Neuronal stem cell (in vitro differentiated cells): ENCODE measurements at regions not wholly inside any gene's neighbourhood (a gene's known extent, or its start where the extent isn't known, plus 50 kb on each side); places are given as distances from the start of the nearest gene placed in this dataset.

Source experiments
- DNase-seq: peaks from one replicate; pipeline ENCODE4 v3.0.0-alpha.2; 2013; ENCODE audit warnings: low spot score
- H2AFZ ChIP-seq: one replicate; pipeline ENCODE4 v1.6.1; 2013; ENCODE audit warnings: mild to moderate bottlenecking, low read length, inconsistent platforms
- H2AK5ac ChIP-seq: 2 replicates; pipeline ENCODE4 v1.6.1; 2013; ENCODE audit warnings: low read depth, mild to moderate bottlenecking, inconsistent platforms, low read length, moderate library complexity, mixed read lengths
- H2BK120ac ChIP-seq: 2 replicates; pipeline ENCODE4 v1.6.1; 2013; ENCODE audit warnings: low read depth, mild to moderate bottlenecking, inconsistent platforms, low read length, moderate library complexity, mixed read lengths
- H2BK12ac ChIP-seq: one replicate; pipeline ENCODE4 v1.6.1; 2013; ENCODE audit warnings: low read length, inconsistent platforms
- H2BK15ac ChIP-seq: 2 replicates; pipeline ENCODE4 v1.6.1; 2013; ENCODE audit warnings: mild to moderate bottlenecking, low read length, inconsistent platforms, mixed read lengths
- H2BK5ac ChIP-seq: one replicate; pipeline ENCODE4 v1.6.1; 2013; ENCODE audit warnings: inconsistent platforms, mild to moderate bottlenecking, low read length, moderate library complexity
- H3K14ac ChIP-seq: one replicate; pipeline ENCODE4 v1.6.1; 2013; ENCODE audit warnings: low read length, inconsistent platforms
- H3K18ac ChIP-seq: 2 replicates; pipeline ENCODE4 v1.6.1; 2013; ENCODE audit warnings: low read length, inconsistent platforms
- H3K23ac ChIP-seq: 2 replicates; pipeline ENCODE4 v1.6.1; 2013; ENCODE audit warnings: low read depth, mild to moderate bottlenecking, mixed read lengths, low read length, inconsistent platforms; ENCODE audit not compliant: poor library complexity
- H3K27ac ChIP-seq: replicated peaks from 3 replicates; pipeline ENCODE4 v1.5.1; 2013; ENCODE audit warnings: low read length, inconsistent platforms
- H3K27me3 ChIP-seq, 3 experiments: 2 replicates each; pipeline ENCODE4 v1.6.1; 2013; ENCODE audit warnings: low read length in 3 of 3, mild to moderate bottlenecking in 2 of 3, inconsistent platforms in 1 of 3, low read depth in 1 of 3, mixed read lengths in 1 of 3, moderate library complexity in 1 of 3; ENCODE audit not compliant: control insufficient read depth in 3 of 3, insufficient read depth in 3 of 3
- H3K36me3 ChIP-seq, 2 donors: replicated peaks in 1 of 2; 2 replicates each; pipeline ENCODE4 v1.6.1; 2013; ENCODE audit warnings: low read length in 2 of 2; ENCODE audit not compliant: control insufficient read depth in 2 of 2, insufficient read depth in 2 of 2
- H3K4ac ChIP-seq: 2 replicates; pipeline ENCODE4 v1.6.1; 2013; ENCODE audit warnings: inconsistent platforms, mild to moderate bottlenecking, low read length, moderate library complexity
- H3K4me1 ChIP-seq, 2 donors: 1 replicate in 1 of 2; 2 replicates in 1 of 2; pipeline ENCODE4 v1.6.1; 2013; ENCODE audit warnings: low read length in 2 of 2, low read depth in 1 of 2; ENCODE audit not compliant: control insufficient read depth in 2 of 2, insufficient read depth in 1 of 2
- H3K4me2 ChIP-seq: one replicate; pipeline ENCODE4 v1.6.1; 2013; ENCODE audit warnings: mild to moderate bottlenecking, low read length, inconsistent platforms; ENCODE audit not compliant: insufficient read depth, poor library complexity, severe bottlenecking
- H3K4me3 ChIP-seq, 2 donors: 2 replicates each; pipeline ENCODE4 v1.5.1; 2013; ENCODE audit warnings: low read length in 2 of 2, mild to moderate bottlenecking in 2 of 2, inconsistent platforms in 1 of 2, moderate library complexity in 1 of 2
- H3K79me1 ChIP-seq: one replicate; pipeline ENCODE4 v1.6.1; 2013; ENCODE audit warnings: low read depth, mild to moderate bottlenecking, inconsistent platforms, low read length, moderate library complexity
- H3K9ac ChIP-seq: one replicate; pipeline ENCODE4 v1.6.1; 2013; ENCODE audit warnings: mild to moderate bottlenecking, low read depth, low read length, inconsistent platforms; ENCODE audit not compliant: poor library complexity
- H3K9me3 ChIP-seq, 2 donors: replicated peaks in 1 of 2; 2 replicates each; pipeline versions ENCODE3 to v1.6.1; 2013; ENCODE audit warnings: low read length in 2 of 2, mild to moderate bottlenecking in 2 of 2, inconsistent platforms in 1 of 2, low read depth in 1 of 2, mixed read lengths in 1 of 2, moderate library complexity in 1 of 2; ENCODE audit not compliant: control insufficient read depth in 2 of 2, insufficient read depth in 1 of 2
- H4K8ac ChIP-seq: one replicate; pipeline ENCODE4 v1.6.1; 2013; ENCODE audit warnings: low read depth, mild to moderate bottlenecking, inconsistent platforms, low read length, moderate library complexity
- H4K91ac ChIP-seq: one replicate; pipeline ENCODE4 v1.6.1; 2013; ENCODE audit warnings: low read length, low read depth, mild to moderate bottlenecking, inconsistent platforms; ENCODE audit not compliant: poor library complexity
- WGBS, 2 donors: extraction: QIAGEN DNeasy Blood & Tissue Kit; methylation state at CpG; one replicate each; pipeline ENCODE4 v1.1.7; 2013; ENCODE audit warnings: missing lambda C conversion rate in 2 of 2, mixed read lengths in 1 of 2; ENCODE audit not compliant: insufficient read length in 2 of 2, insufficient replicate concordance in 1 of 2; ENCODE audit errors: extremely low coverage in 2 of 2; 5-methylcytosine and 5-hydroxymethylcytosine counted together

GRCh38 chr12:87828382-87828973 lies 200.7 kb downstream of the C12orf50 start:
- no peak for DNase-seq
- no peak overlapping the region for H3K18ac ChIP-seq
- peak overlapping the region; percentile 22 for H2AFZ ChIP-seq
- H3K36me3 ChIP-seq: no peaks in the 10 kb centered on the region
- no peak overlapping the region for H3K14ac ChIP-seq
- peaks cover 0 to 1% of the 10 kb centered on the region in 2 donors for H3K4me1 ChIP-seq
- no peak overlapping the region for H3K4me2 ChIP-seq
- no peak overlapping the region for H3K4me3 ChIP-seq
- no peak overlapping the region for H2BK12ac ChIP-seq
- no peak overlapping the region for H2BK5ac ChIP-seq
- H2AK5ac ChIP-seq: no peak overlapping the region
- H2BK120ac ChIP-seq: no peak overlapping the region
- H3K23ac ChIP-seq: no peak overlapping the region
- no peak overlapping the region for H2BK15ac ChIP-seq
- no peaks in the 10 kb centered on the region for H3K9me3 ChIP-seq
- WGBS, 2 donors: no CpG with 5 or more reads among the region's 6 CpGs
- no peak overlapping the region for H4K8ac ChIP-seq
- no peaks in the 10 kb centered on the region for H3K79me1 ChIP-seq
- no peak overlapping the region for H3K4ac ChIP-seq
- no peaks in the 10 kb centered on the region for H3K27me3 ChIP-seq
- no peak overlapping the region for H3K9ac ChIP-seq
- H3K27ac ChIP-seq: no peak overlapping the region
- H4K91ac ChIP-seq: no peak overlapping the region

- H3K79me1 ChIP-seq: no peaks in the 10 kb centered on the region
- H3K4me1 ChIP-seq: peaks cover 0 to 1% of the 10 kb centered on the region in 2 donors
- no peaks in the 10 kb centered on the region for H3K36me3 ChIP-seq
- H3K9me3 ChIP-seq: no peaks in the 10 kb centered on the region
- DNase-seq: no peak
- no peak overlapping the region for H3K18ac ChIP-seq
- no peak overlapping the region for H3K14ac ChIP-seq
- H4K8ac ChIP-seq: no peak overlapping the region
- no peak overlapping the region for H2BK120ac ChIP-seq
- H4K91ac ChIP-seq: no peak overlapping the region
- no peak overlapping the region for H3K9ac ChIP-seq
- no peaks in the 10 kb centered on the region for H3K27me3 ChIP-seq
- no peak overlapping the region for H3K23ac ChIP-seq
- no peak overlapping the region for H2BK5ac ChIP-seq
- H2AK5ac ChIP-seq: no peak overlapping the region
- no peak overlapping the region for H3K4me2 ChIP-seq
- H2BK12ac ChIP-seq: no peak overlapping the region
- WGBS, 2 donors: no CpG with 5 or more reads among the region's 2 CpGs
- no peak overlapping the region for H3K4me3 ChIP-seq
- H3K4ac ChIP-seq: no peak overlapping the region
- H2AFZ ChIP-seq: no peak overlapping the region
- no peak overlapping the region for H2BK15ac ChIP-seq
- H3K27ac ChIP-seq: no peak overlapping the region
These were observed 201.4 kb downstream of the C12orf50 start for GRCh38 chr12:87827638-87828264.

GRCh38 chr12:87822923-87823322 lies 206.3 kb downstream of the C12orf50 start:
- H3K18ac ChIP-seq: no peak overlapping the region
- H3K9me3 ChIP-seq: no peaks in the 10 kb centered on the region
- no peak overlapping the region for H2BK5ac ChIP-seq
- no peak overlapping the region for H2AFZ ChIP-seq
- H3K4me2 ChIP-seq: no peak overlapping the region
- H2AK5ac ChIP-seq: no peak overlapping the region
- no peak overlapping the region for H2BK12ac ChIP-seq
- WGBS, 2 donors: no CpG with 5 or more reads among the region's 1 CpG
- H3K23ac ChIP-seq: no peak overlapping the region
- no peaks in the 10 kb centered on the region for H3K36me3 ChIP-seq
- no peak overlapping the region for H3K9ac ChIP-seq
- no peak overlapping the region for H3K4ac ChIP-seq
- H3K79me1 ChIP-seq: no peaks in the 10 kb centered on the region
- no peak overlapping the region for H3K4me3 ChIP-seq
- no peak overlapping the region for H2BK15ac ChIP-seq
- H2BK120ac ChIP-seq: no peak overlapping the region
- H3K4me1 ChIP-seq: peaks cover 0 to 1% of the 10 kb centered on the region in 2 donors
- H3K14ac ChIP-seq: no peak overlapping the region
- H4K91ac ChIP-seq: no peak overlapping the region
- H3K27me3 ChIP-seq: no peaks in the 10 kb centered on the region
- DNase-seq: no peak
- no peak overlapping the region for H3K27ac ChIP-seq
- H4K8ac ChIP-seq: no peak overlapping the region

- no peaks in the 10 kb centered on the region for H3K27me3 ChIP-seq
These were observed 208.5 kb downstream of the C12orf50 start for GRCh38 chr12:87820524-87821202.

More at GRCh38 chr12:87820524-87821202, 208.5 kb downstream of the C12orf50 start:
- Histone ChIP-seq H2AFZ (no peak overlapping the region), H3K9me3 (no peaks in the 10 kb centered on the region), H3K4me3 (no peak overlapping the region), H4K91ac (no peak overlapping the region), H2BK15ac (no peak overlapping the region), H2AK5ac (no peak overlapping the region), H3K4me2 (no peak overlapping the region), H3K14ac (no peak overlapping the region), H3K4ac (no peak overlapping the region), H3K9ac (no peak overlapping the region), H3K79me1 (no peaks in the 10 kb centered on the region), H2BK12ac (no peak overlapping the region), H2BK5ac (no peak overlapping the region), H3K23ac (no peak overlapping the region), H3K18ac (no peak overlapping the region), H2BK120ac (no peak overlapping the region), H4K8ac (no peak overlapping the region), H3K27ac (no peak overlapping the region), H3K36me3 (no peaks in the 10 kb centered on the region), H3K4me1 (peaks cover 0 to 1% of the 10 kb centered on the region in 2 donors)
- DNase-seq: no peak
- no CpG with 5 or more reads among the region's 6 CpGs for WGBS, 2 donors
